HG03354 (cell line): ENCODE measurements at regions not wholly inside any gene's neighbourhood (a gene's known extent, or its start where the extent isn't known, plus 50 kb on each side); places are given as distances from the start of the nearest gene placed in this dataset.

Experiments
- ATAC-seq: cut with Tn5 transposase; IDR thresholded peaks from one replicate; pipeline ENCODE4 v1.9.1; 2021; ENCODE audit warnings: mild to moderate bottlenecking; ENCODE audit not compliant: unreplicated experiment, poor library complexity, severe bottlenecking

GRCh38 chr5:4230786-4231641 lies 635.4 kb downstream of the IRX1 start:
- no peak for ATAC-seq

- ATAC-seq: no peak
Observed at GRCh38 chr5:4232084-4232483, 636.5 kb downstream of the IRX1 start.

GRCh38 chr5:4233671-4234070 lies 638.0 kb downstream of the IRX1 start:
- ATAC-seq: no peak

GRCh38 chr5:4243479-4244264 lies 648.0 kb downstream of the IRX1 start:
- no peak for ATAC-seq

GRCh38 chr5:4244306-4244705 lies 648.7 kb downstream of the IRX1 start:
- no peak for ATAC-seq

GRCh38 chr5:4245076-4245475 lies 649.4 kb downstream of the IRX1 start:
- no peak for ATAC-seq

GRCh38 chr5:4245511-4245910 lies 649.9 kb downstream of the IRX1 start:
- ATAC-seq: no peak

GRCh38 chr5:4246447-4246846 lies 650.8 kb downstream of the IRX1 start:
- no peak for ATAC-seq

- ATAC-seq: no peak
Observed at GRCh38 chr5:4250254-4250653, 654.6 kb downstream of the IRX1 start.

GRCh38 chr5:4252385-4252784 lies 656.8 kb downstream of the IRX1 start:
- no peak for ATAC-seq

- no peak for ATAC-seq
Observed at GRCh38 chr5:4254736-4255135, 659.1 kb downstream of the IRX1 start.

- ATAC-seq: no peak
Observed at GRCh38 chr5:4255441-4255840, 659.8 kb downstream of the IRX1 start.

- ATAC-seq: no peak
Observed at GRCh38 chr5:4258170-4258569, 662.5 kb downstream of the IRX1 start.

GRCh38 chr5:4271193-4271592 lies 675.6 kb downstream of the IRX1 start:
- no peak for ATAC-seq

- ATAC-seq: no peak
Observed at GRCh38 chr5:4275232-4275631, 679.6 kb downstream of the IRX1 start.

- no peak for ATAC-seq
Observed at GRCh38 chr5:4294878-4295277, 699.2 kb downstream of the IRX1 start.

GRCh38 chr5:4295663-4296339 lies 700.2 kb downstream of the IRX1 start:
- no peak for ATAC-seq

- no peak for ATAC-seq
Observed at GRCh38 chr5:4306057-4306456, 710.4 kb downstream of the IRX1 start.

- no peak for ATAC-seq
Observed at GRCh38 chr5:4309026-4309425, 713.4 kb downstream of the IRX1 start.

- no peak for ATAC-seq
Observed at GRCh38 chr5:4313138-4313537, 717.5 kb downstream of the IRX1 start.
